Sigmoid colon (tissue), 6 donors: ENCODE measurements at regions not wholly inside any gene's neighbourhood (a gene's known extent, or its start where the extent isn't known, plus 50 kb on each side); places are given as distances from the start of the nearest gene placed in this dataset.

Experiments
- DNase-seq: peaks from one replicate; pipeline ENCODE4 v3.0.0-alpha.2; 2019
- H3K27ac ChIP-seq, 4 donors: fragments of 200-600 bp; sonication (generic); one replicate each; pipeline ENCODE4 v1.5.1; 2016 to 2019; ENCODE audit warnings: mild to moderate bottlenecking in 1 of 4
- H3K27me3 ChIP-seq, 3 donors: fragments of 200-600 bp; sonication (generic); one replicate each; pipeline ENCODE4 v1.5.1; 2019; ENCODE audit warnings: mild to moderate bottlenecking in 1 of 3
- H3K36me3 ChIP-seq, 4 donors: fragments of 200-600 bp; sonication (generic); one replicate each; pipeline ENCODE4 v1.5.1; 2016 to 2019
- H3K4me1 ChIP-seq, 4 donors: fragments of 200-600 bp; sonication (generic); one replicate each; pipeline ENCODE4 v1.5.1; 2017 to 2019
- H3K4me3 ChIP-seq, 4 donors: fragments of 200-600 bp; sonication (generic); one replicate each; pipeline ENCODE4 v1.5.1; 2017 to 2019; ENCODE audit warnings: mild to moderate bottlenecking in 2 of 4, moderate library complexity in 1 of 4
- H3K9me3 ChIP-seq, 4 donors: fragments of 200-600 bp in 3 of 4; sonication (generic) in 3 of 4; one replicate each; pipeline versions ENCODE4 v1.5.1 to v1.6.1; 2013 to 2019
- EP300 ChIP-seq, 4 donors: sonication (generic); formaldehyde crosslinking; IDR thresholded peaks; one replicate each; pipeline ENCODE4 v1.6.1; 2017; ENCODE audit warnings: antibody characterized with exemption in 4 of 4
- POLR2A ChIP-seq, 2 donors: fragments of 450-650 bp; IDR thresholded peaks; one replicate each; pipeline ENCODE4 v1.6.1; 2016; ENCODE audit warnings: antibody characterized with exemption in 2 of 2, mild to moderate bottlenecking in 2 of 2, moderate library complexity in 2 of 2
- POLR2AphosphoS5 ChIP-seq, 4 donors: sonication (generic); formaldehyde crosslinking; IDR thresholded peaks; one replicate each; pipeline ENCODE4 v1.6.1; 2017; ENCODE audit warnings: antibody characterized with exemption in 4 of 4
- WGBS, 2 donors: extraction: QIAGEN DNeasy Blood & Tissue Kit; methylation state at CpG; one replicate each; pipeline ENCODE4 v1.1.7; 2013; 5-methylcytosine and 5-hydroxymethylcytosine counted together
- intact Hi-C: fragments of 100-400 bp; cut with DNase I; formaldehyde crosslinking; loops from one replicate; pipeline ENCODE4 v1.15.1; 2023
- TF ChIP-seq, protein P1 (sequence below), 4 experiments: fragments of 450-650 bp in 3 of 4; fragments of 200-600 bp in 1 of 4; IDR thresholded peaks; one replicate each; pipeline ENCODE4 v1.5.1; 2016 to 2019; ENCODE audit warnings: antibody characterized with exemption in 4 of 4, mild to moderate bottlenecking in 3 of 4, moderate library complexity in 2 of 4
- donor health status: healthy with polysubstance abuse.
- donor health status: healthy.

DNA sequence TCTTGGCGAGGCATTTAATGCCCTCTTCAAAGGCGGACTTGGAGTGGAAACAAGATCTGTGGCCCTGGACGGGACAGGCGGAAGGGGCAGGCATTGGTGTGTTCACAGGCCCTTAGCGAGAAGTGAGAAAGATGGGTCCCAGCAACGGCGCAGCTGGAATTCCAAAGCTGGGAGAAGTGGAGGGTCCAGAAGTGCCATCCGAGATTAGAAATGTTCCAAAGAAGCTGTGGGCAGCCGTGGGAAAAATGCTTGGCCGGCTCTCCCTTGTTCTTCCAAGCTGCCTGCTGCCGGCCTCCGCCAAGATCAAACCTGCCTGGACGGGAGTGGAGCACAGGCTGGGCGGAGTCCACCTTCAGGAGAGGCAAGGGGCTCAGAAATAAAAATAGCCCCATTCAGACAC, 69.4 kb upstream of the ACTRT2 start:
- Histone ChIP-seq H3K9me3 (peaks cover 0 to 24% (median 6%) of the 10 kb centered on the region in 4 donors), H3K27me3 (peaks cover 0 to 29% (median 14%) of the 10 kb centered on the region in 3 donors), H3K4me1 (no peaks in the 10 kb centered on the region), H3K4me3 (no peak overlapping the region), H3K27ac (no peak overlapping the region), H3K36me3 (no peaks in the 10 kb centered on the region)
- peak; percentile 51 for DNase-seq
- TF ChIP-seq, protein P1, sequence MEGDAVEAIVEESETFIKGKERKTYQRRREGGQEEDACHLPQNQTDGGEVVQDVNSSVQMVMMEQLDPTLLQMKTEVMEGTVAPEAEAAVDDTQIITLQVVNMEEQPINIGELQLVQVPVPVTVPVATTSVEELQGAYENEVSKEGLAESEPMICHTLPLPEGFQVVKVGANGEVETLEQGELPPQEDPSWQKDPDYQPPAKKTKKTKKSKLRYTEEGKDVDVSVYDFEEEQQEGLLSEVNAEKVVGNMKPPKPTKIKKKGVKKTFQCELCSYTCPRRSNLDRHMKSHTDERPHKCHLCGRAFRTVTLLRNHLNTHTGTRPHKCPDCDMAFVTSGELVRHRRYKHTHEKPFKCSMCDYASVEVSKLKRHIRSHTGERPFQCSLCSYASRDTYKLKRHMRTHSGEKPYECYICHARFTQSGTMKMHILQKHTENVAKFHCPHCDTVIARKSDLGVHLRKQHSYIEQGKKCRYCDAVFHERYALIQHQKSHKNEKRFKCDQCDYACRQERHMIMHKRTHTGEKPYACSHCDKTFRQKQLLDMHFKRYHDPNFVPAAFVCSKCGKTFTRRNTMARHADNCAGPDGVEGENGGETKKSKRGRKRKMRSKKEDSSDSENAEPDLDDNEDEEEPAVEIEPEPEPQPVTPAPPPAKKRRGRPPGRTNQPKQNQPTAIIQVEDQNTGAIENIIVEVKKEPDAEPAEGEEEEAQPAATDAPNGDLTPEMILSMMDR (IDR thresholded peaks at IDR 0.05) = no peak
- no peak for TF ChIP-seq EP300 (IDR thresholded peaks at IDR 0.05)
- TF ChIP-seq POLR2AphosphoS5 (IDR thresholded peaks at IDR 0.05) = no peak
- TF ChIP-seq POLR2A (IDR thresholded peaks at IDR 0.05) = no peak
- intact Hi-C loops = no loop called here
- WGBS, 2 donors = 72 to 83% methylated on average over 14 of the region's 14 CpGs

DNA sequence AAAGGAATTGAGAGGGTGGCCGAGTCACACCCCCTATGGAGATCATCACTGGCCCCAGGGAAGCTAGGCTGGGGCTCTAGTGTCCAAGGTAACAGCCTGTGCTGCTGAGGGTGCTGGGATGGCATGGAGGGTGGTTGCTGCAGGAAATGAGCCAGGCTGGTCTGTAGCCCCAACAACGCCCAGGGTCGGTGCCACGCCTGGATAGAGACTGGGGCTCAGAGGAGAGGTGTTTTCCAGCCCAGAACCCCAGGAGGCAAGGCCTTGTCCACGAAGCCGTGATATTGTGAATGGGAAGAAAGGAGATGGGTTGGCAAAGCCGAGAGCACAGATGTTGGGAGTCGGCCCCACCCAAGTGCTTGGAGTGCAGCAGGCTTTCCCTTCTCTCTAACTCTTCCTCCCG, 68.9 kb upstream of the ACTRT2 start:
- Histone ChIP-seq H3K27me3 (peaks cover 0 to 24% (median 14%) of the 10 kb centered on the region in 3 donors), H3K9me3 (peaks cover 0 to 26% (median 6%) of the 10 kb centered on the region in 4 donors), H3K4me3 (no peak overlapping the region), H3K36me3 (no peaks in the 10 kb centered on the region), H3K4me1 (no peaks in the 10 kb centered on the region), H3K27ac (no peak overlapping the region)
- intact Hi-C loops = no loop called here
- 65 to 75% methylated on average over 9 of the region's 9 CpGs for WGBS, 2 donors
- TF ChIP-seq POLR2AphosphoS5 (IDR thresholded peaks at IDR 0.05) (no peak), EP300 (IDR thresholded peaks at IDR 0.05) (no peak)
- peak; percentile 27 for DNase-seq

DNA sequence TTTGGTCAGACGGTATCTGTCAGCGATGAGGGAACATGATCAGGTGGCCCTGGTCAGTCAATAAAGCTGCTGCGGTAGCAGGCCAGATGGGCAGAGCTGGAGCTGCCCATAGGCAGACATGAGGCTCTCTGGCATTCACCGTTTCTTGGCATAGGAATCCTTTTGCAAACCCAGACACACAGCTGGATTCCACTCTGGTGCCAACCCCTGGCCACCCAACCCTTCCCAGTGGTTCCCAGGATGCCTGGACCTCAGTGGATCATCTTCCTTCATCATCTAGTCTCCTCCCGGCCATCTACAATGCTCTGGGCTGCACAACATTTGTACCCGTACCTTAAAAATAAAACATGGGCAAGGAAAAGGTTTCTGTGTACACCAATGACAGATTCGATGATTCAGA, 68.3 kb upstream of the ACTRT2 start:
- 91 to 93% methylated on average over 7 of the region's 7 CpGs for WGBS, 2 donors
- peaks cover 0 to 18% (median 12%) of the 10 kb centered on the region in 3 donors for H3K27me3 ChIP-seq
- H3K4me1 ChIP-seq = no peaks in the 10 kb centered on the region
- intact Hi-C loops = no loop called here
- H3K27ac ChIP-seq = no peak overlapping the region
- H3K36me3 ChIP-seq = no peaks in the 10 kb centered on the region
- TF ChIP-seq EP300 (IDR thresholded peaks at IDR 0.05) (no peak), POLR2A (IDR thresholded peaks at IDR 0.05) (no peak), POLR2AphosphoS5 (IDR thresholded peaks at IDR 0.05) (no peak)
- TF ChIP-seq, protein P1 (IDR thresholded peaks at IDR 0.05) = no peak
- H3K9me3 ChIP-seq = peaks cover 0 to 32% (median 8%) of the 10 kb centered on the region in 4 donors
- DNase-seq = peak; percentile 52
- no peak overlapping the region for H3K4me3 ChIP-seq

DNA sequence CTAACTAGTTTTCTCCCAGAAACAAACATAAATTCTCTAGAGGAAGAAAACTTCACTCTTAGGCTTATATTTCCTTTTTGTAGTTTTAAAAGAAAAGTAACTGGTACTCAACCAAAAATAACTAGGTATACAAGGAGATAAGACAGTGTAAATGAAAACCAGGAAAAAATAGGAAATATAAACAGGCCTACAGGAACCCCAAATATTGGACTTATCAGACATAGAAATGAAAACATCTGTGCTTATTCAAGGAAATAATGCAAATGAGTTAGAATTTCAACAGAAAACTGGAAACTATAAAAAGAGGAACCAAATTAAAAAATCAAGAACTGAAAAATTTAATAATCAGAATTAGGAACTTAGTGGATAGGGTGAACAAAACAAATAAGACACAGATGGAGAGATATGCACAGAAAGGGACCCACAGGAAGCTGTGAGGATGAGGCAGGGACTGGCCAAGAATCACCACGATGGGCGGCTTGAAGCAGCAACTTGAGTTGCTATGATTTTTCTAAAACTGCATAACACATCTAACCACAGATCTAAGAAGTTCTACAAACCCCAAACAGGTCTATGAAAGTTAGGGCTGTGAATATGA, 67.5 kb upstream of the ACTRT2 start:
- Histone ChIP-seq H3K9me3 (peaks cover 1 to 39% (median 10%) of the 10 kb centered on the region in 4 donors), H3K27me3 (peaks cover 0 to 10% (median 4%) of the 10 kb centered on the region in 3 donors), H3K4me3 (no peak overlapping the region), H3K4me1 (no peaks in the 10 kb centered on the region), H3K36me3 (no peaks in the 10 kb centered on the region), H3K27ac (no peak overlapping the region)
- WGBS, 2 donors = 62 to 89% methylated on average over 2 of the region's 2 CpGs
- no peak for DNase-seq
- TF ChIP-seq POLR2A (IDR thresholded peaks at IDR 0.05) (no peak), EP300 (IDR thresholded peaks at IDR 0.05) (no peak), POLR2AphosphoS5 (IDR thresholded peaks at IDR 0.05) (no peak)
- TF ChIP-seq, protein P1 (IDR thresholded peaks at IDR 0.05) = no peak
- intact Hi-C loops = no loop called here

DNA sequence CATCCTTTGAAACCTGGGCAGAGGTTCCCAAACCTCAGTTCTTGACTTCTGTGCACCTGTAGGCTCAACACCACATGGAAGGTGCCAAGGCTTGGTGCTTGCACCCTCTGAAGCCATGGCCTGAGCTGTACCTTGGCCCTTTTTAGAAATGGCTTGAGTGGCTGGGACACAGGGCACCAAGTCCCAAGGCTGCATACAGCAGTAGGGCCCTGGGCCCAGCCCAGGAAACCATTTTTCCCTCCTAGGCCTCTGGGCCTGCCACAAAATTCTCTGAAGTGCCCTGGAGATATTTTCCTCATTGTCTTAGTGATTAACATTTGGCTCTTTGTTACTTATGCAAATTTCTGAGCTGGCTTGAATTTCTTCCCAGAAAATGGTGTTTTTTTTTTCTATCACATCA, 65.6 kb upstream of the ACTRT2 start:
- DNase-seq = peak; percentile 27
- Histone ChIP-seq H3K36me3 (no peaks in the 10 kb centered on the region), H3K27me3 (no peaks in the 10 kb centered on the region), H3K4me3 (no peak overlapping the region), H3K9me3 (peaks cover 3 to 39% (median 10%) of the 10 kb centered on the region in 4 donors), H3K27ac (no peak overlapping the region), H3K4me1 (no peaks in the 10 kb centered on the region)
- intact Hi-C loops = no loop called here
- TF ChIP-seq, protein P1 (IDR thresholded peaks at IDR 0.05) = no peak
- TF ChIP-seq POLR2AphosphoS5 (IDR thresholded peaks at IDR 0.05) = no peak
- TF ChIP-seq POLR2A (IDR thresholded peaks at IDR 0.05) = no peak
- TF ChIP-seq EP300 (IDR thresholded peaks at IDR 0.05) = no peak
